Endothelial cell of umbilical vein (primary cell): ENCODE measurements at regions not wholly inside any gene's neighbourhood (a gene's known extent, or its start where the extent isn't known, plus 50 kb on each side); places are given as distances from the start of the nearest gene placed in this dataset.

Source experiments
- BruUV-seq: library from RNA; stranded (reverse); fragments of 400-500 nt; replicated peaks from 2 replicates; lab custom pipeline; 2021; lab: Mats Ljungman, UMichigan
- CTCF ChIA-PET: fragments of 300-600, 350-600 bp; sonication (Branson Sonifier 250); formaldehyde crosslinking; loops from one replicate; lab custom pipeline; 2021; ENCODE audit warnings: antibody characterized with exemption, inconsistent platforms; lab: Charles Lee
- POLR2A ChIA-PET: fragments of 300-600, 350-600 bp; sonication (Branson Sonifier 250); formaldehyde crosslinking; loops from one replicate; lab custom pipeline; 2021; ENCODE audit warnings: antibody characterized with exemption, inconsistent platforms; lab: Charles Lee
- DNase-seq: peaks from one replicate; pipeline ENCODE4 v3.0.0-alpha.2; 2011; ENCODE audit warnings: low read depth, low spot score
- FAIRE-seq: peaks from 2 replicates; lab custom pipeline; 2011; peaks lifted over from hg19 to GRCh38; lab: Jason Lieb, UNC
- H2AFZ ChIP-seq: 2 replicates; pipeline ENCODE4 v1.6.0; 2012; ENCODE audit warnings: low read depth, low read length, control low read depth, inconsistent platforms
- H3K27ac ChIP-seq: 2 replicates; pipeline ENCODE4 v1.5.1; 2011; ENCODE audit warnings: low read depth, mild to moderate bottlenecking, control low read depth, low read length, moderate library complexity; ENCODE audit not compliant: insufficient read depth
- H3K27me3 ChIP-seq, 2 experiments: 2 replicates each; pipeline versions ENCODE4 v1.6.0 to v1.6.1; 2011; ENCODE audit warnings: low read length in 2 of 2, mixed read lengths in 1 of 2; ENCODE audit not compliant: control insufficient read depth in 2 of 2, insufficient read depth in 2 of 2
- H3K36me3 ChIP-seq, 2 experiments: 2 replicates in 1 of 2; 3 replicates in 1 of 2; pipeline ENCODE4 v1.5.1; 2011; ENCODE audit warnings: low read length in 2 of 2, mild to moderate bottlenecking in 1 of 2, moderate library complexity in 1 of 2; ENCODE audit not compliant: control insufficient read depth in 2 of 2, insufficient read depth in 2 of 2; ENCODE audit errors: extremely low read depth in 1 of 2
- H3K4me1 ChIP-seq: 3 replicates; pipeline ENCODE4 v1.5.1; 2011; ENCODE audit warnings: mild to moderate bottlenecking, low read length; ENCODE audit not compliant: control insufficient read depth, insufficient read depth; ENCODE audit errors: extremely low read depth
- H3K4me2 ChIP-seq: 2 replicates; pipeline ENCODE4 v1.6.1; 2011; ENCODE audit warnings: low read length, control low read depth, mixed read lengths; ENCODE audit not compliant: insufficient read depth
- H3K4me3 ChIP-seq, 3 experiments: fragments of 200-600 bp in 1 of 3; sonication (generic), shearing (Covaris generic) in 1 of 3; replicated peaks in 1 of 3; 2 replicates each; pipeline ENCODE4 v1.5.1; 2011 to 2016; ENCODE audit warnings: control low read depth in 3 of 3, low read length in 3 of 3, mild to moderate bottlenecking in 2 of 3, inconsistent platforms in 1 of 3, low read depth in 1 of 3, moderate library complexity in 1 of 3; ENCODE audit not compliant: insufficient read depth in 1 of 3
- H3K79me2 ChIP-seq: 2 replicates; pipeline ENCODE4 v1.6.0; 2012; ENCODE audit warnings: low read length, inconsistent platforms; ENCODE audit not compliant: control insufficient read depth, insufficient read depth
- H3K9ac ChIP-seq: replicated peaks from 2 replicates; pipeline ENCODE3; 2011; ENCODE audit warnings: low read length, control low read depth; ENCODE audit not compliant: insufficient read depth; ENCODE audit errors: extremely low read depth
- H3K9me1 ChIP-seq: replicated peaks from 3 replicates; pipeline ENCODE4 v1.6.0; 2011; ENCODE audit warnings: mild to moderate bottlenecking, low read length; ENCODE audit not compliant: control insufficient read depth, insufficient read depth; ENCODE audit errors: extremely low read depth
- H3K9me3 ChIP-seq: replicated peaks from 2 replicates; pipeline ENCODE4 v1.5.1; 2012; ENCODE audit warnings: low read length, inconsistent platforms; ENCODE audit not compliant: control insufficient read depth, insufficient read depth
- H4K20me1 ChIP-seq: replicated peaks from 2 replicates; pipeline ENCODE3; 2011; ENCODE audit warnings: mild to moderate bottlenecking, low read length; ENCODE audit not compliant: control insufficient read depth, insufficient read depth; ENCODE audit errors: extremely low read depth
- EZH2 ChIP-seq: IDR thresholded peaks from 2 replicates; pipeline ENCODE4 v1.6.1; 2012; ENCODE audit warnings: borderline replicate concordance, low read depth, mild to moderate bottlenecking, moderate library complexity, low read length, inconsistent platforms; ENCODE audit not compliant: severe bottlenecking
- FOS ChIP-seq: IDR thresholded peaks from 2 replicates; pipeline ENCODE4 v1.6.1; 2011; ENCODE audit warnings: mild to moderate bottlenecking, low read length, moderate library complexity, borderline replicate concordance; ENCODE audit not compliant: insufficient read depth
- GATA2 ChIP-seq: IDR thresholded peaks from 2 replicates; pipeline ENCODE4 v1.7.0; 2011; ENCODE audit warnings: low read depth, mild to moderate bottlenecking, moderate library complexity, mixed read lengths, low read length; ENCODE audit not compliant: insufficient read length, insufficient read depth
- JUN ChIP-seq: IDR thresholded peaks from 2 replicates; pipeline ENCODE4 v1.6.1; 2011; ENCODE audit warnings: borderline replicate concordance, low read depth; ENCODE audit not compliant: insufficient read length, insufficient read depth
- MYC ChIP-seq: IDR thresholded peaks from one replicate; pipeline ENCODE4 v1.6.1; 2011; ENCODE audit warnings: mild to moderate bottlenecking, low read depth, low read length
- POLR2A ChIP-seq: IDR thresholded peaks from 2 replicates; pipeline ENCODE4 v1.6.1; 2012; ENCODE audit warnings: low read depth, mild to moderate bottlenecking, control low read depth, low read length
- POLR2AphosphoS5 ChIP-seq: IDR thresholded peaks from 2 replicates; pipeline ENCODE4 v1.6.1; 2012; ENCODE audit warnings: low read depth, mild to moderate bottlenecking, control low read depth, low read length, moderate library complexity; ENCODE audit not compliant: insufficient read depth
- dilution Hi-C: fragments of 300-500 bp; cut with MboI; formaldehyde crosslinking; loops from one replicate; pipeline ENCODE4 v1.15.0; 2019; ENCODE audit warnings: low sequenced_read_pairs; ENCODE audit not compliant: extremely low pct_ligation_motif_present
- intact Hi-C: fragments of 100-400 bp; cut with micrococcal nuclease; formaldehyde crosslinking; loops from one replicate; pipeline ENCODE4 v1.10.0; 2022
- TF ChIP-seq, protein P1 (sequence below), 2 donors: IDR thresholded peaks; 1 replicate in 1 of 2; 2 replicates in 1 of 2; pipeline ENCODE4 v1.5.1; 2011; ENCODE audit warnings: low read length in 2 of 2, mild to moderate bottlenecking in 2 of 2, moderate library complexity in 2 of 2, control low read depth in 1 of 2, inconsistent platforms in 1 of 2, low read depth in 1 of 2; ENCODE audit not compliant: insufficient read depth in 1 of 2; ENCODE audit errors: extremely low read depth in 1 of 2
- TF ChIP-seq, protein P2 (sequence below): IDR thresholded peaks from 2 replicates; pipeline ENCODE4 v1.6.1; 2011; ENCODE audit not compliant: insufficient read depth, insufficient read length

DNA sequence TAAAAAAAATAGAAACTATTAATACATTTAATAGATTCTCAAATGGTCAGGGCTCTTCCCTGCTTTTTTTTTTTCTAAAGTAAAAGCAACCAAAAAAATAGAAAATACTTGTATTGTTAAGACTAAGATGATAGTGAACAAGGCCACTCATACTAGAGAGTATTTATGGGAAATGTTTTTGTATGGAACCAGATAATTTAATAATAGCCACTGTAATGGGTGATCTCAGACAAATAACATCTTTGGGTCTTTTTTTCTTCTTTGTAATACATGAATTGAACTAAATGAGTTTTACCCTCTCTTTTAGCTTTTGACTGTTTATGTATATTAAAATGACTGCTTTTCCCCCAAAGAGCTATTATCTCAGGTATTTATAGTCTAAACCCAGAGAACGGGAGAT lies 92.1 kb upstream of the ELOVL6 start:
- no peak overlapping the region for H2AFZ ChIP-seq
- H3K9ac ChIP-seq = no peak overlapping the region
- intact Hi-C loops = no loop called here
- no peak for DNase-seq
- dilution Hi-C loops = no loop called here
- POLR2A ChIA-PET = no interaction called here
- FAIRE-seq = no peak
- H3K27me3 ChIP-seq = no peaks in the 10 kb centered on the region
- H3K79me2 ChIP-seq = no peaks in the 10 kb centered on the region
- H3K4me2 ChIP-seq = no peak overlapping the region
- H3K36me3 ChIP-seq = no peaks in the 10 kb centered on the region
- TF ChIP-seq POLR2A (no peak), FOS (no peak), GATA2 (no peak), MYC (no peak), JUN (no peak), POLR2AphosphoS5 (no peak), EZH2 (no peak)
- TF ChIP-seq, protein P1, sequence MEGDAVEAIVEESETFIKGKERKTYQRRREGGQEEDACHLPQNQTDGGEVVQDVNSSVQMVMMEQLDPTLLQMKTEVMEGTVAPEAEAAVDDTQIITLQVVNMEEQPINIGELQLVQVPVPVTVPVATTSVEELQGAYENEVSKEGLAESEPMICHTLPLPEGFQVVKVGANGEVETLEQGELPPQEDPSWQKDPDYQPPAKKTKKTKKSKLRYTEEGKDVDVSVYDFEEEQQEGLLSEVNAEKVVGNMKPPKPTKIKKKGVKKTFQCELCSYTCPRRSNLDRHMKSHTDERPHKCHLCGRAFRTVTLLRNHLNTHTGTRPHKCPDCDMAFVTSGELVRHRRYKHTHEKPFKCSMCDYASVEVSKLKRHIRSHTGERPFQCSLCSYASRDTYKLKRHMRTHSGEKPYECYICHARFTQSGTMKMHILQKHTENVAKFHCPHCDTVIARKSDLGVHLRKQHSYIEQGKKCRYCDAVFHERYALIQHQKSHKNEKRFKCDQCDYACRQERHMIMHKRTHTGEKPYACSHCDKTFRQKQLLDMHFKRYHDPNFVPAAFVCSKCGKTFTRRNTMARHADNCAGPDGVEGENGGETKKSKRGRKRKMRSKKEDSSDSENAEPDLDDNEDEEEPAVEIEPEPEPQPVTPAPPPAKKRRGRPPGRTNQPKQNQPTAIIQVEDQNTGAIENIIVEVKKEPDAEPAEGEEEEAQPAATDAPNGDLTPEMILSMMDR (IDR thresholded peaks at IDR 0.05; ENCODE audit: extremely low read depth in 1 of 2, insufficient read depth in 1 of 2, low read depth in 1 of 2, low read length in 2 of 2) = no peak
- TF ChIP-seq, protein P2, sequence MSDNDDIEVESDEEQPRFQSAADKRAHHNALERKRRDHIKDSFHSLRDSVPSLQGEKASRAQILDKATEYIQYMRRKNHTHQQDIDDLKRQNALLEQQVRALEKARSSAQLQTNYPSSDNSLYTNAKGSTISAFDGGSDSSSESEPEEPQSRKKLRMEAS = no peak
- CTCF ChIA-PET = interaction anchor here (1.3 kb wide), 1 partner anchor 14 kb away, joined by 4 read pairs; no protein-coding TSS in a partner anchor
- H3K9me3 ChIP-seq = no peaks in the 10 kb centered on the region
- H3K9me1 ChIP-seq = no peaks in the 10 kb centered on the region
- H4K20me1 ChIP-seq = no peaks in the 10 kb centered on the region
- H3K4me3 ChIP-seq = no peak overlapping the region
- no peaks in the 10 kb centered on the region for H3K4me1 ChIP-seq
- H3K27ac ChIP-seq = no peak overlapping the region
- BruUV-seq = no TSS peak
